Left kidney (tissue), 1 donor: ENCODE measurements at regions not wholly inside any gene's neighbourhood (a gene's known extent, or its start where the extent isn't known, plus 50 kb on each side); places are given as distances from the start of the nearest gene placed in this dataset.

ENCODE experiments used
- DNase-seq: peaks from one replicate; pipeline ENCODE4 v3.0.0-alpha.2; 2013

DNA sequence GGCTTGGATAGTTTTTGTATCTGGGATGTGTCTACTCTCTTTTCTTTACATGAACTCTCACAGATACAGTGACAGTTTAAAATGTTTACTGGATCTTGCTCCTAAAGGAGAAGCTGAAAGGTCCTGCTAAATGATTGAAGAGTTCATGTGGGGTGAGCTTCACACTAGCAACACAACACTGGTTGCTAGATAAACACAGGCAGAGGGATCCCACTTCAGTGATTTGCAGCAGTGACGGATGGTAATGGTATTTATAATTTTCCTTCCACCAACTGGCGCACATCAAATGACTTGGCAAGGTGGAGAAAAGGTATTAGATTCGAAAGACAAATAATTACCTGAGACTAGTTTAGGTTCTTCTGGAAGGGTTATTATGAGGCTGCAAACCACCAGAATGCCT lies 270.2 kb downstream of the TBX15 start:
- DNase-seq = peak; percentile 40

DNA sequence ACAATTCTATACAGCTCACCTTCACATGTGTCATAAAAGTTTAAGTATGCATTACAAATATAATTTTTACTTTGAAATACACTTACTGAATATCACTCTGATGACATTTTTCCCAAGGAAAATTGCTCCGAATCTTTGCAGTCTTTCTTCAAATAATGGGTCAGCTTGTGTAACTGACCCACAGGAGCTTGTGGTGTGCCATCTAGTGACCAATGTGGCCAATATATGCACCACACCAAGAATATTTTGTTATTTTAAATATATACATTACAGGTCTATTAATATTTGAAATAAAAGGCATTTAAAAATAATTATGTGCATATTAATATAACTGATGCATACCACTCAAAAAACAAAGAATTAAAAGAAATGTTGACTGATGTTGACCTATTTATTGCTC lies 271.4 kb downstream of the TBX15 start:
- DNase-seq = no peak

DNA sequence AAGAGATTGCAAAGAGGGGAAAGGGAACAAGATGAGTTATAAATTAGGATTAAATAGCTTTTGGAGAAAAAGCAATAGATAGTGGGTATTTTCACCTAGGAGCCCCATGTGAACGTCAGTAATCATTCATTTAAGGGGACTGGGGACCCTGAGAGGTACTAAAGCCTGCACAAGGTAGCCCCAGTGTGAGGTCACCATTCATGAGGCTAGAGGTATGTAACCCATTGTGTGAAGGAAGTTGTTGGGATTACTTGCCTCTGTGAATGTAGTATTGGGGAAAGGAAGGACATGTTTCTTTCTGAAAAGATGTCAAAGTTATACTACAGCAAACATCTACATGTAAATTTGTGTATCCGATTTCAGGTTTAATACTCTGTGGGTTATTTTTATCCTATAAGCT lies 276.8 kb downstream of the TBX15 start:
- no peak for DNase-seq

DNA sequence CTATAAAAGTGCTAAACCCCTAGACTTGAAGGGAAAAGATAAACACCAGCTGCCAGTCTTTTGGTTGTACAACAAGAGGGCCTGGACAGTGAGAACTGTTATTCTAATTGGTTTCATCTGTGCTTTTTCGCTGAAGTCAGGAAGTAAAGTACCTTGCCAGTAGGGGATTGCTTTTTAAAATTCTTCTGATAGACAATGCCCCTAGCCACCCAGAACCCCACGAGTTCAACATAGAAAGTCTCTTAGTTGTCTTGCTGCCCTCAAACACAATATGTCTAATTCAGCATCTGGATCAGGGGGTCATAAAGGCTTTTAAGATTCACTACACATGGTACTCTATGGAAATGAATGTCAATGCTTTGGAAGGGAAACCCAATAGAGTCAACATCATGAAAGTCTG lies 289.2 kb downstream of the TBX15 start:
- no peak for DNase-seq

DNA sequence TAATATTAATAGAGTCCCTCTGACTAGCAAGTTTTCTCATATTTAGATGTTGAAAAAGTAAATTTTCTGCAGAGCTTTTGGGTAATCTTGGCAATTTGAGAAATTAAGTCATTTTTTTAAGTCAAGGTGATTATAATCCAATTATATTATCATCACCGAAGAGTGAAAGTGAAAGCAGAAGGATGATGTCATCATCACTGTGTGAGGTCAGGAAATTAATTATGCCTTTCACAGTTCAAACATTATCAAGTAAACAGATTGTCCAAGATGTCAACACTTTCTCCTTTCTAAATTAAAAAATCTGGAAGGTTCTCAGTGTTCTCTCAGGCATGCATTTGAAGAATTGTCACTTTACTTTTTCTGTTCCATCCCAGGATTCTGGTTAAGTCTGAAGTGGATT lies 296.0 kb downstream of the TBX15 start:
- DNase-seq = no peak

DNA sequence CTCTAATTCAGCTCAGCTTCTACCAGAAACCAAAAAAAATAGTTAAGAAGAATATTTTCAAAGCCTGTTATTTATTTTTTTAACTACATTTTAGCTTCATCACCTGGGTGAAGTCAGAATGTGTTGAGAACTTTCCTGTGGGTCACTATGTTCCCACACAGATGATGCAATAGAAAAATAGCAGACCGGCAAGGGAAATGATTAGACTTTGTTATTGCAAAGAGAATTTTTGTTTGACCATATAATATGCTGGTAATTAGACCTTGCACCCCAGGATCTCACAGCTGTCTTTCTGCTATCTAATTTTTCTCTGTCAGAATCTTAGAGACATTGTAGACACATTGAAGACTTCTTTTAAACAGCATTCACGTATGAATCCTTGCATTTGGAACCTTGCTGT lies 299.3 kb downstream of the TBX15 start:
- DNase-seq = no peak

DNA sequence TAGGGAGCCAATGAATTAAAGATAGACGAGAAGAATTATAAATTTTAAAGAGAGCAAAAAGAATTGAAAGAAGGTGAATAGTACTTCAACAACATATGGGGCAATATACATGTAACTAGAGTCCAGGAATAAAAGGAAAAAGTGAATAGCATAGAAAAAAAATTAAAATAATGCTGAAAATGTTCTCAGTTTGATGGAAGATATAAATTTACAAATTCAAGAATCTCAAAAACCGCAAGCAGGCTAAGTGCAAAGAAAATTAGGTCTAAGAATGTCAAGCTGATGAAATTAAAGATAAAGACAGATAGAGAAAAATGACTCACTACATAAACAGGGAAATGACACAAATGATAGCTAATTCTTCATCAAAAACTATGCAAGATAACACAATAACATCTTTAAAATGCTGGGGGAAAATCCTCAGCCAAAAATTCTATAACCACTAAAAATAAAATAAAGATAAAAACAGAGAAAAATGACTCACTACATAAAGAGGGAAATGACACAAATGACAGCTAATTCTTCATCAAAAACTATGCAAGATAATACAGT lies 326.3 kb downstream of the TBX15 start:
- DNase-seq = no peak

DNA sequence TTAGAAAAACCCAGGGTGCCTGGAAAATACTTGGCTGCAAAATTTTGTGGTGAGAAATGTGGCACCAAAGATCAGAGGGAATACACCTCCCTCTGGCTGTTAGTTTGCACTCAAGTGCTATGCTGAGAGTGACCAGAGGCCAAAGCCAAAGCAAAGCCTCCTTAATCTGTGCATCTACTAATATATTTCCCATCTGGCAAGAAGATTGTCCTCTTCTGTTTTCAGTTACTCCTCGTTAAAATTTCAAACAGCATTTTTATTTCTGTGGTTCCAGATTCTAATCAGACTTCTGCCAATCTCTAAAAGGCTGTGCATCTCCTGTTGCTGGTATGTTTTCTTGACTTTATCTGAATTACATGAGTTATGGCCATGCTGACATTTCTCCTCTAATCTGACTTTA lies 327.4 kb downstream of the TBX15 start:
- DNase-seq = no peak

DNA sequence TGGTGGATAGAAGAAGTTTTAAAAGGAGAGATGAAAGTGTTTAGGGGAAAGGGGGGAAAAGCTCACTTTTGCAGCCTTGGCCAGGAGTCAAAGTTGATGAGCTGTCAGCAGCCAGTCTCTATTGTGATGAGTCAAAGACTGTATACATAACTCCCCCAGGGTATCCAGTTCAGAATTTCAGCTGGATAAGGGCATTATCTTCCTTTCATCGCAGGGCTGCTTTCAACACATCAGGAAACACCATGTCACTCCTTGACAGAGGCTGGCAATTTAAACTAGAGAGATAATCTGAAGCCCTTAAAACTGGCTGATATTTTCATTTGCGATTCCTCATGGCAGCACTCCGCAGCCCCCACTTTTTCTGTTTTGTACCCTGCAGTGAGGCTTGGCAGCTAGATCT lies 328.5 kb downstream of the TBX15 start:
- DNase-seq = no peak

DNA sequence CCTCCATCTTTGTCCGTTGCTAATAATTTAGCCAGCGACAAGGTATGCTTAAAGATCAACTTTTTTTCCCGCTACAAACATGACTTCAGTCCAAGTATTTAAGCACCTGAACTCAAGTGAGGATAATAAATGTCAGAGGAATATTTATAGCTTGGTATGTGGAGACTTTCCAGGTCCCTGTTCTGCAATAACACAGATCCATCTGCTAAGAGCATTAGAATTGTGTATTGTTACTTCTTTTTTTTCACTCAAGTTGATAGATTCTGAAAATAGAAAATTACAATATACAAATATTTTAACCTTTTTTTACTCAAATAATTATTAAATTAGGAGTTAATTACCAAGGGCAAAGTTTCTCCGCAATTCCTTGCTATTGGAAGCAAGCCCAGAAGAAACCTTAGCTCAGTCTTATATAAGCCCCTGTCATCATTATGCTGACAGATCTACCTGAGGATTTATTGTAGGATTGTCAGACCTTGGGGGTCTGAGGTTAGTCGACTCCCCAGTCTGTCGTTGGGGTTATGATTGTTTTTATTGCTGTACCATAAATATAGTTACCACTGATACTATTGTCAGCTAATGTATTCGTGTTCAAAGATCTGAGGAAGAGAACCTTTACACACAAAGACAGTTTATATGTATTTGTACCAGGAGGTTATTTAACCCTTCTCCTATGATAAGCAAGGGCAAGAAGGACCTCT lies 337.9 kb downstream of the TBX15 start:
- DNase-seq = peak; percentile 44

DNA sequence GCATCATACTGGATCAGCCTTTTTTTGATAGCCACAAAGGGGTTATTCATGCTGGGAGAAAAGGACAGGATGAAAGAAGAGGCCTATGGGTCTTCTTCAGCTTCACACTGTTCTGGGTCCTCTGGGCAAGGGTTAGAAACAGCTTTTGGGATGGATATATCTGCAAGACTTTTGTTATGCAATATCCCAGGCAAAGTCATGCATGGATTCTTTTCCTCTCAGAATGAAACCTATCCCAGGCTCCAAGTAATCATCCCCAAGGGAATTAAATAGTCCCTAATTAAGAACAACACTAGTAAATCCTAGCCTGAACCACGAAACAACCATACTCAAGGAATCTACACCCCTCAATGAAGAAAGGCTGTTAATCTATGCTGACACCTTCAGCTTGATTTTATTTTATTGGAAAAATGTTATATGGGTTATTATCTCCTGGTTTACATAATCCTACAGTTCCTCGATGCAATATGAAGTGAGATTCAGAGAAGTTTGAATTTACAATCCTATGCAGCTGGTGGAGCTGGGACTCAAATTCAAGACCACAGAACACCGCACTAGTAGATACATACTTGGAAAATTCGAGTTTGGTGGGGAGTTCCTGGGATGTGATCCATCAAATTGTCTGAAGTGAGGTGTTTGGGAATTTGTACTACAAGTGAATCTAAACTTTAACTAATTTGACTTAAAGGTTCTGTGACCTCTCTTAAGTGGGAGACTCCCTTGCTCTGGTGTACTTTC lies 338.6 kb downstream of the TBX15 start:
- no peak for DNase-seq

DNA sequence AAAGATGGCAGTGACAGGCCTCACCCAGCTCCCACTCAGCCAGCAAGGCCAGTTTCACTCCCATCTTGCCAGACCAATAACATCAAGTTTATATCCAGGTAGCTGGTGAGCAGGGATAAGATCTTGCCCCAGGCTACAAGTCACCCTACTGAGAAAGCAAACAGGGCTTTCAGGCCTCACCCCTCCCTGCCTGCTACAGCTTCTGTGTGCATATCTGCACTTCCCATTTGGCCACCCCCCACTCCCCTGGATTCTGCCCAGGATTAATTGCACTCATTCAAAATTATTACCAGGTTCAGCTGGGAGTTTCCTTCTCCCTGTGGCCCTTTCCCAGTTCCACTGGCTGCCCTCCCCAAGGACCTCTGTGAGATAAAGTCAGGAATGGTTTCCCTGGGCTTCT lies 352.1 kb downstream of the TBX15 start:
- DNase-seq = no peak

DNA sequence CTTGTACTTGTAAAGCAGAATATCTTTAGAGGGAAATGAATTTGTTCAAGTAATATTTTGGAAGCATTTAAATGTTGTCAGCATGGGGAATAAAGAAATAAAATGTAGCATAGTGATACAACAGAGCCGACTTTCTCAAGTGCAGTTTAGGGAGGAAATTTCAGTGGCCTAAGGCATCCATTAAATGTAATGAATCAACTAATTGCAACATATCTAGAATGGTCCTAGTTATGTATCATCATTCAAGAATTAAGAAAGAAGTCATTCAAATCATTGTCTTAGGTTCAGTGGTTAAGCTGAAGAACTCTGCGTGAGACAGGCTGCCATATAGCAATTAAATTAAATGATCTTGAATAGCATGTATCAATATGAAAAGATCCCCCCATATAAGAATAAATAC lies 360.7 kb downstream of the TBX15 start:
- DNase-seq = no peak

DNA sequence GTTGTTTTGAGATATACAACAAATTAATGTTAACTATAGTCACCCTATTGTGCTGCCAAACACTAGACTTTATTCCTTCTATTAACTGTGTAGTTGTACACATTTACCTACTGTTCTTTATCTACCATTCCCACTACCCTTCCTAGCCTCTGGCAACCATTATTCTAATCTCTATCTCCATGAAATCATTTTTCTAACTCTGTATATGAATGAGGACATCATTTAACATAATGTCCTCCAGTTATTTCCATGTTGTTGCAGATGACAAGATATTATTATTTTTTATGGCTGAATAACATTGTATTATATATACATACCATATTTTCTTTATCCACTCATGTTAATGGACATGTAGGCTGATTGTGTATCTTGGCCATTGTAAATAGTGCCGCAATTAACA lies 366.3 kb downstream of the TBX15 start:
- no peak for DNase-seq

DNA sequence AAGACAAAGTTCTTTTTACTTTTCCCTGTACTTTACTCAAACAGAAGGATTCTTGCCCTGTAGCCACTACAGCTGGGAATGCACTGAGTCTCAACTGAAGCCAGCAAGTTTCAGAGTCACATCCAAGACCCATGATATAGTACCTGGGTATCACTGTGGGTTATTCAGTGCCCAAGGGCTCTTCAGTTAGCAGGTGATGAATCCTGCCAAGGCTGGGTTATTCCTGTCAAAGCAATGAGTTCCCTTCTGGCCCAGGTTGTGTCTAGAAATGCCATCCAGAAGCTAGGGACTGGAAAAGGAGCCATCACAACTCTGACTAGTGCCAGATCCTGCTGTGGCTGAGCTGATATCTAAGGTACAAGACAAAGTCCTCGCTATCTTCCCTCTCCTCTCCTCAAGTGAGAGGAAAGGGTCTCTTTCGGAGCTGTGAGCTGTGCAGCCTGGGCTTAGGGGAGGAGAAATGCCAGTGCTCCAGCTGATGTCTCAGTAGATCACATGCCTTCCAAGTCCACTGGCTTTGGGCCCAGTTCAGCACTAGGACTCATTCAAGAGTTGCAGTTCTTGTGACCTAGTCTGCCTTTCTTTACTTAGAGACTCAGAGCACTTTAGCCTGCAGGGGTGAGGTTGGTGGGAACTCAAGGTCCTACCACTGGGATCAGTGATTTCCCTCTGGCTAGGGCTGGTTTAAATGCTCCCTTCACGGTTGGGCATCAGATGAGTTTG lies 369.4 kb downstream of the TBX15 start:
- DNase-seq = no peak

DNA sequence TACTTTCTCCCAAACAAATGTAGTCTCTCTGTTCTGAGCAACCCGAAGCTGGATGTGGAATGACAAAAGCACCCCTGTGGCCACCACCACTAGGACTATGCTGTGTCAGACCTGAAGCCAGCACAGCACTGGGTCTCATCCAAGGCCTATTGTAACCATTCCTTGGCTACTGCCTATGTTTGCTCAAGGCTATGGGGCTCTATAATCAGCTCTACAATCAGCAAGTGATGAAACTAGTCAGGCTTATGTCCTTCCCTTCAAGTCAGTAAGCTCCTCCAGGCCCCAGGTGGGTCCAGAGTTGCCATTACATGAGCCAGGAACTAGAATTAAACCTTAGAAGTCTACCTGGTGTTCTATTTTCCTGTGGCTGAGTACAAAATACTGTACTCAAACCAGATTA lies 370.2 kb downstream of the TBX15 start:
- DNase-seq = no peak

DNA sequence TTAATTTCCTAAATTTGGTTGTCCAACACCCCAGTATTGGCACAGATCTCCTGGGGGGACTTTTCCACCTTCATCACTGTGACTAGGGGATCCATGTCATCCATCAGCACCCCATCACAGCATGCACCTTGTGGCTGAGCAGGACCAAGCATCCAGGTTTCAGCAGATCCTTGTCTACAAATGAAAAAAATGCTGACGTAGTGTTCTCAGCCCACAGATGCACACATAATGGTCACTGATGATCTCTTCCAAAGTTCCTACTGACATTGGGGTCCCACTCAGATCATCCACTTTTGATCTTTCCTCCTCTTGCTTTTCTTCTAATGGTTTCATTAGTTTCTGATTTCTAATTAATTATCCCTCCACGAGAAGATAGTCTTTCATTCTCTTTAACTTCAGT lies 373.1 kb downstream of the TBX15 start:
- no peak for DNase-seq

DNA sequence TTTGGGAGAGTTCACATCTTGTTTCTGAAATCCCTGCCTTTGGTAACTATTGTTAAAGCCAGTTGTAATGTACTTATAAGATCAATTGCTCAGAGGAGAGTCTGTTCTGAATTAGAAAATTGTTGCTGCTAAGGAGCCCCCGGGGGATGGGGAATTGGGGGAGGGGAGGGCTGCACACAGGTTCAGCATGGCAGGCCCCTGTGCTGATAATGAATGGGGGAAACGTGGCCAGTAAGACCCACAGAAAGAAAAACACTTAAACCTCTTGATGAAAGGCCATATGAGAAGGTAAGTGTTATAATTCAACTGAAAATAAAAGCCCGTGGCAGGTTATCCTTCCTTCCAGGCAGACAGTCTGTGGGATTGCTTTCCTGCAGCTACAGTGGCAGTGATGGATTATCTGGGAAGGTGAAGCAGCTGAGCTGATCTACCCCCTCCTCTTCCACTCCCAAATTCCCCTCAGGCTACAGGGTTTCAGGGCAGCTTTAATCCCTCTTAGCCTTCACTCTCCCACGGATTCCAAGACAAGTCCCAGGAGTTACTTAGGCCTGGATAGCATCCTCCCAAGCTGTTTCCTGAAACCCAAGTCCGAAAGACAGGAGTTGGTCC lies 398.8 kb downstream of the TBX15 start:
- DNase-seq = peak; percentile 13

DNA sequence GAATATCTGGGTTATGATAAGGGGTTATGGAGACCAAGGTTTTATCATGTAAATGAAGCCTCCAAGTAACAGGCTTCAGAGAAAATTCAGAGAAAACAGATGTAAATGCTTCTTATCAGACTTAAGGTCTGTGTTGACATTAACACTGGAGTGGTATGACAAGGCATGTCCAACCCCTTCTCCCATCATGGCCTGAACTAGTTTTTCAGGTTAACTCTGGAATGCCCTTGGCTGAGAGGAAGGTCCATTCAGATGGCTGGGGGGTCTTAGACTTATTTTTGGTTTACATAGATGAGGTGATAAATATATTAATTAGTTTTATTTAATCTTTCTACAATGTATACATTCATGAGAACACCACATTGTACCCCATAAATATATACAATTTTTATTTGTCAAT lies 399.6 kb downstream of the TBX15 start:
- no peak for DNase-seq

DNA sequence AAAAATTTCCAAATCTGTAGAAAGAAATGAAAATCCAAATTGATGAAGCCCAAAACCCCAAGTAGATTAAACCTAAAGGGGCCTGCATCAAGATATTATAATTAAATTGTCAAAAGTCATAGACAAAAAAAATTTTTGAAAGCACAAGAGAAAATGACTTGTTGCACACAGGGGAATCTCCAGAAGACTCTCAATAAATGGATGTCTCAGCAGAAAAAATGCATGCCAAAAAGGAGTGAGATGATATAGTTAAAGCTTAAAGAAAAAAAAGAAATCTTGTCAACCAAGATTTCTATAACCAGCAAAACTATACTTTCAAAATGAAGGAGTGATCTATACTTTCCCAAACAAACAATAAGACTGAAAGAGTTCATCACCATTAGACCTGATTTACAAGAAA lies 393.2 kb upstream of the SPAG17 start:
- no peak for DNase-seq

DNA sequence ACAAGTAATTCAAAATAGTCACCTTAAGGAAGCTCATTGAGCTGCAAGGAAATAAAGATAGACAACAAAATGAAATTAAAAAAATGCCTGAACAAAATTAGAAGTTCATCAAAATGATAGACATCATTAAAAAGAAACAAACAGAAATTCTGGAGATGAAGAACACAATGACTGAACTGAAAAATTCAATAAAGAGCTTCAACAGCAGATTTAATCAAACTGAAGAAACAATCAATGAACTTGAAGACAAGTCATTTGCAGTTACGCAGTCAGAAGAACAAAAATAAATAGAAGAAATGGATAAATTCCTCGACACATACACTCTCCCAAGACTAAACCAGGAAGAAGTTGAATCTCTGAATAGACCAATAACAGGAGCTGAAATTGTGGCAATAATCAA lies 390.0 kb upstream of the SPAG17 start:
- no peak for DNase-seq

DNA sequence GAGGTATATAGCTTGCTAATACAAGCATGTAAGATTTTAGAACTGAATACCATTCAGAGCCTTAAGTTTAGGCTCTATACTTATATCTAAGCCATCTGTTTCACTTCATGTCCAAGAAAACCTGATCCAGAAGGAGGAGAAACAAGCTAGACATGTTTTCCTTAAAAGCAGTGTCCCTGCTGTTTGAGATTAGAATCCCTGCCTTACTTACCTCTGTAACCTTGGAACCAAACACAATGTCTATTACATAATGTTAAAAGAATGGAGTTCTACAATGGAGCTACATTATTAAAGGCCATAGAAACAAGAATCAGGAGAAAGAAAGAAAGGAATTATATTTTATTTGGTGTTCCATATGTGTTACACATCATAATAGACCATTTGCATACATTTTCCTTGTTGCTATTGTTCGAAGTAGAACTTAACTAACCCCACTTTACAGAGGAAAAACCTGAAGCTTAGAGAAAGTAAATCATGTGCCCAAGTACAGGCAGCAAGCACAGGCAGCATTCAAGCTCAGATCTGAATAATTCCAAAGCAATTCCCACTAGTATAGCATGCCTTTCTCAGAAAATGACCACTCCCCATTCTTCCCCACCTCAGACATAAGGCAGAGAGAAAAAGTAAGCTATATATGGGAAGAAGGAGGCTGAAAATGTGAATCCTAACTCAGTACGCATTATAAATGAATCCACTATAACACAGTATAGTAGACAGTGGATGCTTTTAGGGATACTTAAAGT lies 380.1 kb upstream of the SPAG17 start:
- no peak for DNase-seq
